ENCODE measurements at regions not wholly inside any gene's neighbourhood (a gene's known extent, or its start where the extent isn't known, plus 50 kb on each side); places are given as distances from the start of the nearest gene placed in this dataset.

GRCh38 chr13:42392180-42392579 is 120.2 kb downstream of the AKAP11 start:
- TF ChIP-seq CTCF (IDR thresholded peaks at IDR 0.05; ENCODE audit: low read depth, low read length), result no peak
- TF ChIP-seq MAX (IDR thresholded peaks at IDR 0.05; ENCODE audit: low read depth, low read length), result no peak
- TF ChIP-seq MYC (IDR thresholded peaks at IDR 0.05; ENCODE audit: low read depth, low read length), result no peak
- TF ChIP-seq POLR2A (IDR thresholded peaks at IDR 0.05; ENCODE audit: extremely low read depth, insufficient read length), result no peak

GRCh38 chr13:42392716-42393572 is 121.0 kb downstream of the AKAP11 start:
- no peak for TF ChIP-seq MAX (IDR thresholded peaks at IDR 0.05; ENCODE audit: low read depth, low read length)
- TF ChIP-seq MYC (IDR thresholded peaks at IDR 0.05; ENCODE audit: low read depth, low read length), result no peak
- TF ChIP-seq POLR2A (IDR thresholded peaks at IDR 0.05; ENCODE audit: extremely low read depth, insufficient read length), result no peak
- no peak for TF ChIP-seq CTCF (IDR thresholded peaks at IDR 0.05; ENCODE audit: low read depth, low read length)
- no peak overlapping the region for H3K4me3 ChIP-seq (ENCODE audit: low read depth, low read length)
- no peak for DNase-seq (ENCODE audit: low read depth)

More at GRCh38 chr13:42392180-42392579, 120.2 kb downstream of the AKAP11 start:
- H3K4me3 ChIP-seq (ENCODE audit: low read depth, low read length), result no peak overlapping the region
- no peak for DNase-seq (ENCODE audit: low read depth)

GRCh38 chr13:42393573-42394360 is 121.8 kb downstream of the AKAP11 start:
- no peak overlapping the region for H3K4me3 ChIP-seq (ENCODE audit: low read depth, low read length)
- TF ChIP-seq CTCF (IDR thresholded peaks at IDR 0.05; ENCODE audit: low read depth, low read length) (no peak), POLR2A (IDR thresholded peaks at IDR 0.05; ENCODE audit: extremely low read depth, insufficient read length) (no peak), MAX (IDR thresholded peaks at IDR 0.05; ENCODE audit: low read depth, low read length) (no peak), MYC (IDR thresholded peaks at IDR 0.05; ENCODE audit: low read depth, low read length) (no peak)
- no peak for DNase-seq (ENCODE audit: low read depth)

- H3K4me3 ChIP-seq (ENCODE audit: low read depth, low read length), result no peak overlapping the region
- no peak for DNase-seq (ENCODE audit: low read depth)
- TF ChIP-seq MYC (IDR thresholded peaks at IDR 0.05; ENCODE audit: low read depth, low read length) (no peak), CTCF (IDR thresholded peaks at IDR 0.05; ENCODE audit: low read depth, low read length) (no peak), POLR2A (IDR thresholded peaks at IDR 0.05; ENCODE audit: extremely low read depth, insufficient read length) (no peak), MAX (IDR thresholded peaks at IDR 0.05; ENCODE audit: low read depth, low read length) (no peak)
Measured at GRCh38 chr13:42394361-42394708, 122.4 kb downstream of the AKAP11 start.

GRCh38 chr13:42394711-42395085 is 122.7 kb downstream of the AKAP11 start:
- no peak for DNase-seq (ENCODE audit: low read depth)
- H3K4me3 ChIP-seq (ENCODE audit: low read depth, low read length), result no peak overlapping the region
- TF ChIP-seq MYC (IDR thresholded peaks at IDR 0.05; ENCODE audit: low read depth, low read length), result no peak
- TF ChIP-seq POLR2A (IDR thresholded peaks at IDR 0.05; ENCODE audit: extremely low read depth, insufficient read length), result no peak
- TF ChIP-seq MAX (IDR thresholded peaks at IDR 0.05; ENCODE audit: low read depth, low read length), result no peak
- TF ChIP-seq CTCF (IDR thresholded peaks at IDR 0.05; ENCODE audit: low read depth, low read length), result no peak

Data from NB4 (cell line).